ENCODE measurements at regions not wholly inside any gene's neighbourhood (a gene's known extent, or its start where the extent isn't known, plus 50 kb on each side); places are given as distances from the start of the nearest gene placed in this dataset.

DNA sequence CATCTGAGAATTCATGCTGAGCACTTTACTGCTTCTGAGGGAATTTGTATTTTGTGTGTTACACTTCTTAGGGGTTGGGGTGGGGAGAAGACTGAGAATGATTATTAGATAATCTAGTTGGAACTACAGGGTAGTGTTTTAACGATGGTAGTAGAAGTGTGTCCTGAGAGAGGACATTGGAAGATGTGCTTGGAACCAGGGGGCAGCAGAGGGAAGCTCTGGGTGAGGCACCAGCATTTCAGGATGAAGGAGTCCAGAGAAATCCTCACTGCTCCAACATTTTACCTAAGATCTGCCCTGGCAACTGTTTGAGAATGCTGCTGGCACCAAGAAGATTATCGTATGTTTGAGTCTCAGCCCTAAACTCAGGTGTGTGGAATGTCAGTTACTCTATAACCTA, 145.5 kb downstream of the SQOR start:
- 82% methylated on average over 1 of the region's 2 CpGs for WGBS (ENCODE audit: insufficient coverage)
- Histone ChIP-seq H3K9me3 (ENCODE audit: control insufficient read depth, insufficient read depth, low read length) (no peaks in the 10 kb centered on the region), H3K27me3 (ENCODE audit: control insufficient read depth, insufficient read depth, low read length) (no peaks in the 10 kb centered on the region), H3K4me3 (ENCODE audit: low read depth, low read length) (no peak overlapping the region), H3K36me3 (ENCODE audit: control insufficient read depth, insufficient read depth, low read length) (no peaks in the 10 kb centered on the region), H3K27ac (ENCODE audit: low read depth, low read length) (no peak overlapping the region), H3K4me1 (ENCODE audit: control insufficient read depth, insufficient read depth, low read length) (no peaks in the 10 kb centered on the region)
- no peak for DNase-seq (ENCODE audit: low read depth in 4 of 6, low spot score in 6 of 6)

- Histone ChIP-seq H3K27me3 (ENCODE audit: control insufficient read depth, insufficient read depth, low read length) (no peaks in the 10 kb centered on the region), H3K4me1 (ENCODE audit: control insufficient read depth, insufficient read depth, low read length) (no peaks in the 10 kb centered on the region), H3K9me3 (ENCODE audit: control insufficient read depth, insufficient read depth, low read length) (no peaks in the 10 kb centered on the region), H3K36me3 (ENCODE audit: control insufficient read depth, insufficient read depth, low read length) (no peaks in the 10 kb centered on the region), H3K27ac (ENCODE audit: low read depth, low read length) (no peak overlapping the region), H3K4me3 (ENCODE audit: low read depth, low read length) (no peak overlapping the region)
- WGBS (ENCODE audit: insufficient coverage) = 100% methylated on average over 2 of the region's 2 CpGs
- DNase-seq (ENCODE audit: low read depth in 4 of 6, low spot score in 6 of 6) = no peak
Observed at GRCh38 chr15:45784656-45785055, 149.8 kb downstream of the SQOR start.

GRCh38 chr15:45785897-45786296, 151.1 kb downstream of the SQOR start:
- WGBS (ENCODE audit: insufficient coverage) = no CpG with 5 or more reads among the region's 2 CpGs
- Histone ChIP-seq H3K27me3 (ENCODE audit: control insufficient read depth, insufficient read depth, low read length) (no peaks in the 10 kb centered on the region), H3K4me1 (ENCODE audit: control insufficient read depth, insufficient read depth, low read length) (no peaks in the 10 kb centered on the region), H3K9me3 (ENCODE audit: control insufficient read depth, insufficient read depth, low read length) (no peaks in the 10 kb centered on the region), H3K4me3 (ENCODE audit: low read depth, low read length) (no peak overlapping the region), H3K27ac (ENCODE audit: low read depth, low read length) (no peak overlapping the region), H3K36me3 (ENCODE audit: control insufficient read depth, insufficient read depth, low read length) (no peaks in the 10 kb centered on the region)
- peak in 1 of 6 donors; percentile 45 for DNase-seq (ENCODE audit: low read depth in 4 of 6, low spot score in 6 of 6)

GRCh38 chr15:45790325-45790943, 155.6 kb downstream of the SQOR start:
- Histone ChIP-seq H3K36me3 (ENCODE audit: control insufficient read depth, insufficient read depth, low read length) (no peaks in the 10 kb centered on the region), H3K27ac (ENCODE audit: low read depth, low read length) (no peak overlapping the region), H3K4me3 (ENCODE audit: low read depth, low read length) (no peak overlapping the region), H3K27me3 (ENCODE audit: control insufficient read depth, insufficient read depth, low read length) (no peaks in the 10 kb centered on the region), H3K9me3 (ENCODE audit: control insufficient read depth, insufficient read depth, low read length) (no peaks in the 10 kb centered on the region), H3K4me1 (ENCODE audit: control insufficient read depth, insufficient read depth, low read length) (no peaks in the 10 kb centered on the region)
- 0% methylated on average over 1 of the region's 4 CpGs for WGBS (ENCODE audit: insufficient coverage)
- peak in 2 of 6 donors; percentile 42 to 43 for DNase-seq (ENCODE audit: low read depth in 4 of 6, low spot score in 6 of 6)

GRCh38 chr15:45794304-45794703, 159.5 kb downstream of the SQOR start:
- Histone ChIP-seq H3K4me3 (ENCODE audit: low read depth, low read length) (no peak overlapping the region), H3K9me3 (ENCODE audit: control insufficient read depth, insufficient read depth, low read length) (no peaks in the 10 kb centered on the region), H3K27me3 (ENCODE audit: control insufficient read depth, insufficient read depth, low read length) (no peaks in the 10 kb centered on the region), H3K4me1 (ENCODE audit: control insufficient read depth, insufficient read depth, low read length) (no peaks in the 10 kb centered on the region), H3K27ac (ENCODE audit: low read depth, low read length) (no peak overlapping the region), H3K36me3 (ENCODE audit: control insufficient read depth, insufficient read depth, low read length) (no peaks in the 10 kb centered on the region)
- DNase-seq (ENCODE audit: low read depth in 4 of 6, low spot score in 6 of 6) = no peak

- Histone ChIP-seq H3K4me1 (ENCODE audit: control insufficient read depth, insufficient read depth, low read length) (no peaks in the 10 kb centered on the region), H3K27me3 (ENCODE audit: control insufficient read depth, insufficient read depth, low read length) (no peaks in the 10 kb centered on the region), H3K4me3 (ENCODE audit: low read depth, low read length) (no peak overlapping the region), H3K9me3 (ENCODE audit: control insufficient read depth, insufficient read depth, low read length) (no peaks in the 10 kb centered on the region), H3K27ac (ENCODE audit: low read depth, low read length) (no peak overlapping the region), H3K36me3 (ENCODE audit: control insufficient read depth, insufficient read depth, low read length) (no peaks in the 10 kb centered on the region)
- WGBS (ENCODE audit: insufficient coverage) = 83% methylated on average over 1 of the region's 6 CpGs
- DNase-seq (ENCODE audit: low read depth in 4 of 6, low spot score in 6 of 6) = no peak
Observed at GRCh38 chr15:45794712-45795439, 160.0 kb downstream of the SQOR start.

DNA sequence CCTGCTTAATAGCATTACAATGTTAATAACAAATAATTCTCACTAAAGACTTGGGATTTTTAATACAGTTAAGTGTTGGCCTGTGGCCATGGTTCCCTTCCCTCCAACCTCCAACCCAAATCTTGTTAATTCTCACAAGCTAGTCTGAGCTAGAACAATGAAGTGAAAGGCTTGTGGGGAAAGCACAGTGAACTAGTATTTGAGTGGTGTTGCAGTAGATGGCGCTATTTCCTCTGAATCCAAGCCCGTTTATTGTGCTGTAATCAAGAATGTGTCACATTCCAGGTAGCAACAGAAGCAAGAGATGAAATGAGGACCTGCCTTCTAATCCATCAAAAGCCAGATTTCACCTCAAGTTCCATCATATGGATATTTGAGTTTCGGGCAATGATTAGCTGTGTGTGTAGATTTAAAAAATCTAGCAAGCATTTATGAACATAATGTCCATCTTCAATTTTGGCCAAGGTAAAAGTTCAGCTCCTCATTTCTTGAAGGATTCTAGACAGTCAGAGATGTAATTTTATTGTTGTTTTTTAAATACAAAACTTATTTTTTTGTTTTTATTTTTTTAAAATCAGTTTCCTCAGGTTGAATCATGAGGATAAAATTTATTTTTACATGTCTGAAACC, 160.7 kb downstream of the SQOR start:
- no peaks in the 10 kb centered on the region for H3K9me3 ChIP-seq (ENCODE audit: control insufficient read depth, insufficient read depth, low read length)
- no peak overlapping the region for H3K27ac ChIP-seq (ENCODE audit: low read depth, low read length)
- H3K27me3 ChIP-seq (ENCODE audit: control insufficient read depth, insufficient read depth, low read length) = no peaks in the 10 kb centered on the region
- 0% methylated on average over 1 of the region's 3 CpGs for WGBS (ENCODE audit: insufficient coverage)
- H3K4me3 ChIP-seq (ENCODE audit: low read depth, low read length) = no peak overlapping the region
- H3K36me3 ChIP-seq (ENCODE audit: control insufficient read depth, insufficient read depth, low read length) = no peaks in the 10 kb centered on the region
- DNase-seq (ENCODE audit: low read depth in 4 of 6, low spot score in 6 of 6) = peak in 5 of 6 donors; percentile 38 to 94 (median 61)
- no peaks in the 10 kb centered on the region for H3K4me1 ChIP-seq (ENCODE audit: control insufficient read depth, insufficient read depth, low read length)

- Histone ChIP-seq H3K27ac (ENCODE audit: low read depth, low read length) (no peak overlapping the region), H3K4me1 (ENCODE audit: control insufficient read depth, insufficient read depth, low read length) (no peaks in the 10 kb centered on the region)
Observed at GRCh38 chr15:45796433-45796832, 161.6 kb downstream of the SQOR start.

GRCh38 chr15:45799508-45799907, 164.7 kb downstream of the SQOR start:
- no peaks in the 10 kb centered on the region for H3K36me3 ChIP-seq (ENCODE audit: control insufficient read depth, insufficient read depth, low read length)
- no peaks in the 10 kb centered on the region for H3K9me3 ChIP-seq (ENCODE audit: control insufficient read depth, insufficient read depth, low read length)
- H3K4me1 ChIP-seq (ENCODE audit: control insufficient read depth, insufficient read depth, low read length) = no peaks in the 10 kb centered on the region
- no peaks in the 10 kb centered on the region for H3K27me3 ChIP-seq (ENCODE audit: control insufficient read depth, insufficient read depth, low read length)
- no CpG with 5 or more reads among the region's 3 CpGs for WGBS (ENCODE audit: insufficient coverage)
- no peak overlapping the region for H3K4me3 ChIP-seq (ENCODE audit: low read depth, low read length)
- no peak overlapping the region for H3K27ac ChIP-seq (ENCODE audit: low read depth, low read length)
- DNase-seq (ENCODE audit: low read depth in 4 of 6, low spot score in 6 of 6) = no peak

More at GRCh38 chr15:45796433-45796832, 161.6 kb downstream of the SQOR start:
- H3K27me3 ChIP-seq (ENCODE audit: control insufficient read depth, insufficient read depth, low read length) = no peaks in the 10 kb centered on the region
- H3K9me3 ChIP-seq (ENCODE audit: control insufficient read depth, insufficient read depth, low read length) = no peaks in the 10 kb centered on the region
- H3K36me3 ChIP-seq (ENCODE audit: control insufficient read depth, insufficient read depth, low read length) = no peaks in the 10 kb centered on the region
- DNase-seq (ENCODE audit: low read depth in 4 of 6, low spot score in 6 of 6) = no peak
- WGBS (ENCODE audit: insufficient coverage) = no CpG with 5 or more reads among the region's 3 CpGs
- no peak overlapping the region for H3K4me3 ChIP-seq (ENCODE audit: low read depth, low read length)

- Histone ChIP-seq H3K9me3 (ENCODE audit: control insufficient read depth, insufficient read depth, low read length) (no peaks in the 10 kb centered on the region), H3K27ac (ENCODE audit: low read depth, low read length) (no peak overlapping the region), H3K4me1 (ENCODE audit: control insufficient read depth, insufficient read depth, low read length) (no peaks in the 10 kb centered on the region), H3K36me3 (ENCODE audit: control insufficient read depth, insufficient read depth, low read length) (no peaks in the 10 kb centered on the region), H3K4me3 (ENCODE audit: low read depth, low read length) (no peak overlapping the region), H3K27me3 (ENCODE audit: control insufficient read depth, insufficient read depth, low read length) (no peaks in the 10 kb centered on the region)
- peak in 1 of 6 donors; percentile 39 for DNase-seq (ENCODE audit: low read depth in 4 of 6, low spot score in 6 of 6)
- WGBS (ENCODE audit: insufficient coverage) = 88% methylated on average over 3 of the region's 4 CpGs
Observed at GRCh38 chr15:45801543-45801942, 166.7 kb downstream of the SQOR start.

Data from spinal cord (tissue), 9 donors.